Aorta (tissue), 5 donors: ENCODE measurements at regions not wholly inside any gene's neighbourhood (a gene's known extent, or its start where the extent isn't known, plus 50 kb on each side); places are given as distances from the start of the nearest gene placed in this dataset.

Source experiments
- ATAC-seq: fragments of 200-7000 bp; cut with Tn5 transposase; one replicate; pipeline ENCODE4 v1.9.1; 2022; ENCODE audit warnings: moderate library complexity; ENCODE audit not compliant: low FRiP score
- DNase-seq, 2 donors: peaks; one replicate each; pipeline ENCODE4 v3.0.0-alpha.2; 2020
- H3K27ac ChIP-seq, 2 donors: one replicate each; pipeline ENCODE4 v1.5.1; 2013; ENCODE audit warnings: low read length in 2 of 2, mild to moderate bottlenecking in 2 of 2, moderate library complexity in 2 of 2, control low read depth in 1 of 2, inconsistent platforms in 1 of 2, low read depth in 1 of 2
- H3K27me3 ChIP-seq, 2 donors: one replicate each; pipeline ENCODE4 v1.6.1; 2013; ENCODE audit warnings: control low read depth in 1 of 2, low read length in 1 of 2, mild to moderate bottlenecking in 1 of 2, moderate library complexity in 1 of 2; ENCODE audit not compliant: insufficient read depth in 2 of 2, control insufficient read depth in 1 of 2
- H3K36me3 ChIP-seq, 2 donors: one replicate each; pipeline ENCODE4 v1.6.1; 2013; ENCODE audit warnings: control low read depth in 1 of 2, low read length in 1 of 2, mild to moderate bottlenecking in 1 of 2; ENCODE audit not compliant: insufficient read depth in 2 of 2, control insufficient read depth in 1 of 2
- H3K4me1 ChIP-seq, 2 donors: one replicate each; pipeline ENCODE4 v1.6.1; 2013; ENCODE audit warnings: low read length in 2 of 2, control low read depth in 1 of 2, mild to moderate bottlenecking in 1 of 2, moderate library complexity in 1 of 2; ENCODE audit not compliant: insufficient read depth in 2 of 2, control insufficient read depth in 1 of 2
- H3K4me3 ChIP-seq, 2 donors: one replicate each; pipeline ENCODE4 v1.5.1; 2013; ENCODE audit warnings: low read length in 2 of 2, control low read depth in 1 of 2, mild to moderate bottlenecking in 1 of 2
- H3K9me3 ChIP-seq: one replicate; pipeline ENCODE4 v1.6.1; 2013; ENCODE audit warnings: mild to moderate bottlenecking, low read length; ENCODE audit not compliant: control insufficient read depth
- WGBS, 2 donors: extraction: QIAGEN DNeasy Blood & Tissue Kit; methylation state at CpG; one replicate each; pipeline ENCODE4 v1.1.7; 2013; 5-methylcytosine and 5-hydroxymethylcytosine counted together
- intact Hi-C, 2 donors: fragments of 100-400 bp; cut with DNase I; formaldehyde crosslinking; loops; one replicate each; pipeline versions ENCODE4 v1.14.2 to v1.15.0; 2022
- donor health status: healthy with polysubstance abuse.
- donor health status: Bipolar disorder and iron deficiency.
- donor health status: DM: no; HTN: no; CAD: no.
- donor health status: DM: no; HTN: no; CAD: no.
- donor health status: DM: yes; HTN: yes; CAD: no.

DNA sequence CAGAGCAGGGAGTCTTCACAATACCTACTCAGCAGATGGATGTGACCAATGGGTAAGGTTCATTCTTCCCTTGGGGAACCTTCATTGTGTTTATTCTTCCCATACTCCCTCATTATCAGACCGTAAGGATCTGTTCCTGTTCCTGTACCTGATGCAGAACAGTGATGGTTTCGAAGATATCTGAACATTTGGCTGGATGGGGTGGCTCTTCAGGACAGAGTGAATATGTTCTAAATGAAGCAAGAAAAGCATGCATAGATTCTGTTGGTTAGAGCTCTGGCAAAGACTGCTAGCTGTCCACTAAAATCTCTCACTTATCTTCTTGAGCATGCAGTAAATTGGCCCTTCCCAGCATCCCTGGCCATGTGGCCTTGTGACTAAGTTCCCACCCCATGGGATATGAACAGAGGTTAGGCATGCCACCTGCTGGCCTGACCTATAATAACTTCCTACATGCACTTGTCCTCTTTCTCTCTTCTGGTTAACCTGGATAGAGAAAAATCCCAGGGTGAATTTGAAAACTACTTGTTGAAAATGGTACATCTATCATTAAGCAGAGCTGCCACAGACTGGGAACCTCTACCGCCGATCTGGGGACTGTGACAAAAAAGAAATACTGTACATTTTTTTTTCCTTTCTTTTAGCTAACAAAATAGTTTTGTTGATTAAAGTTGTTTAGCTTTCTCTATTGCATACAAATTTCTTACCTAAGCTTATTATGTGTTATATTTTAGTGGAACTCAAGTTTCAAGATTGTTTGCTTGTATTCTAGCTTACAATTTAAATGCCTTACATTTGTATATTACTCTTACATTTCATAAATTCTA is 60.0 kb upstream of the BANK1 start:
- ATAC-seq, result no peak
- Histone ChIP-seq H3K4me3 (no peak overlapping the region), H3K4me1 (no peaks in the 10 kb centered on the region), H3K27me3 (no peaks in the 10 kb centered on the region), H3K9me3 (no peaks in the 10 kb centered on the region), H3K27ac (no peak overlapping the region), H3K36me3 (no peaks in the 10 kb centered on the region)
- 46 to 48% methylated on average over 4 of the region's 4 CpGs for WGBS, 2 donors
- DNase-seq, result peak; percentile 62 to 69
- intact Hi-C loops, result loop anchor here in 1 of 2 donors (10.0 kb wide), 1 partner anchor 566 kb away; no protein-coding TSS in a partner anchor

DNA sequence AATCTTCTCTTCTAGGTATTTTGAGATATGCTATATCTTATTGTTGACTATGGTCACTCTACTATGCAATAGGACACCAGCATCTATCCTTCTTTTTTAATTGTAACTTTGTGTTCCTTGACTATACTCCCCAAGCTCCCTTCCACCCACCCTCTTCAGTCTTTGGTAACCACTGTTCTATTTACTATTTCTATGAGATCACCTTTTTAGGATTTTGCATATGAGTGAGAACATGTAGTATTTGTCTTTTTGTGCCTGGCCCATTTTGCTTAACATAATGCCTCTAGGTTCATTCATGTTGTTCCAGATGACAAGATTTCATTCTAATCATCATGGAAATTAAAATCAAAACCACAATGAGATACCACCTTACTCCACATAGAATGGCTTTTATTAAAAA is 63.3 kb upstream of the BANK1 start:
- no peaks in the 10 kb centered on the region for H3K36me3 ChIP-seq
- H3K27ac ChIP-seq, result no peak overlapping the region
- H3K9me3 ChIP-seq, result no peaks in the 10 kb centered on the region
- no peaks in the 10 kb centered on the region for H3K27me3 ChIP-seq
- ATAC-seq (no peak), DNase-seq (no peak)
- no peaks in the 10 kb centered on the region for H3K4me1 ChIP-seq
- H3K4me3 ChIP-seq, result no peak overlapping the region
- intact Hi-C loops, result no loop called here

DNA sequence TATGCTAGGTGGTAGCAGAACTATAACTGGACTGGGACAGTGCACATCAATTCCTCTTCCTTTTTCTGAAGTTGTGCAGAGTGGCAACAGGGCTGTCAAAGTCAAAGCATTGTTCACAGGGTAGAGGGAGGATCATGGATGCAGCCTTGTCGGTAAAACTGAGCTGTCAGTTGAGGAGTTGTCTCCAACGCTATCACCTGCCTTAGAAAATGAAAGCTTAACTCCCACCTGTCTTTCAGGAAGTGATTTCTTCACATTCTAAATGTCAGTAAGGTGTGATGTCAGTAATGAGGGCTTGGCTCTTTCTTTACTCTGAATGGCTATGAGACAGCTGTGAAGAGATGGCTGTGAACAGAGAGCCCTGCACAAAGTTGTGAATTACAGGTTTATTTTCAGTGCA is 66.4 kb upstream of the BANK1 start:
- H3K4me3 ChIP-seq, result no peak overlapping the region
- WGBS, 2 donors, result 82% methylated on average over 2 of the region's 2 CpGs
- H3K36me3 ChIP-seq, result no peaks in the 10 kb centered on the region
- H3K27ac ChIP-seq, result no peak overlapping the region
- DNase-seq (no peak), ATAC-seq (no peak)
- no peaks in the 10 kb centered on the region for H3K27me3 ChIP-seq
- H3K4me1 ChIP-seq, result no peaks in the 10 kb centered on the region
- H3K9me3 ChIP-seq, result no peaks in the 10 kb centered on the region
- intact Hi-C loops, result no loop called here

DNA sequence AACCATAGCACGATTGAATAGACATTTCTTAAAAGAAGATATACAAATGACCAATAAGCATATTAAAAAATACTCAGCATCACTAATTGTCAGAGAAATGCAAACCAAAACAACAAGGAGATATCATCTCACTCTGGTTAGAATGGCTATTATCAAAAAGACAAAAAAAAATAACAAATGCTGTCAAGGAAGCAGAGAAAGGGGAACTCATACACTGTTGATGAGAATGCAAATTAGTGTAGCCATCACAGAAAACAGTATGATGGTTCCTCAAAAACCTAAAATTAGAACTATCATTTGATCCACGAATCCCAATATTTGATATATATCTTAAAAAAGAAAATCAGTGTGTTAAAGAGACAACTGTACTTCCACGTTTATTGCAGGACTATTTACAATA is 71.7 kb upstream of the BANK1 start:
- intact Hi-C loops, result no loop called here
- ATAC-seq, result no peak
- Histone ChIP-seq H3K27me3 (no peaks in the 10 kb centered on the region), H3K36me3 (no peaks in the 10 kb centered on the region), H3K9me3 (peaks cover 1% of the 10 kb centered on the region), H3K4me1 (no peaks in the 10 kb centered on the region), H3K27ac (no peak overlapping the region), H3K4me3 (no peak overlapping the region)
- WGBS, 2 donors, result 71 to 86% methylated on average over 3 of the region's 3 CpGs
- no peak for DNase-seq

DNA sequence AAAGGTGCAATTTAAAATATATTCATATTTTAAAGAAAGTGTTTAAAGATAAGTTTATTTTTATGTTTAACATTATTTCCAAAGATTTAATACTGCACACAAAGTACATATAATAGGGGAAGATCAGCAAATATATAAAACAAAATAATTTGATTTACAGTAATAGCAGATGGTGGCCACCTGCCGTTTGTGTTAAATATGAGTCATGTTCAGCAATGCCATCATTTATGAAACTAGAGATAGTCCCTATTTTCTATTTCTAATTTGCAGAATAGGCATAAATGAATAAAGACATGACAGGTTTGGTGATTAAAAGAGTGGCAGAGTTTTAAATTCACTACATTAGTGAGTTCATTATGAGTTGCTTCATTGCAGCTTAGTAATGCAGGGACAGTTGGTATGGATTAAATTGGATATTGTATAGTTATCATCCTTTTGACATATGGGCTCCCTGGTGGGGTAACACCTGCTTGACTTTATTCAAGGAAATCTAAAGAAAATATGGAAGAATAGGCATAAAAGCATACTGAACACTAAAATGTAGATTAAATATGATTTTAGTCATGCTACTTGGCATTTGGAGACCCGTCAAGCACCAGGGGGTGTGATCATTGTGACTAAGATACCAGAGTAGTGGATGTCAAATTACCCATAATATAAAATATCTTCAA is 78.8 kb upstream of the BANK1 start:
- H3K9me3 ChIP-seq, result peaks cover 1% of the 10 kb centered on the region
- no peak overlapping the region for H3K27ac ChIP-seq
- intact Hi-C loops, result no loop called here
- ATAC-seq, result no peak
- DNase-seq, result no peak
- no peaks in the 10 kb centered on the region for H3K27me3 ChIP-seq
- H3K4me3 ChIP-seq, result no peak overlapping the region
- H3K36me3 ChIP-seq, result no peaks in the 10 kb centered on the region
- WGBS, 2 donors, result 78 to 81% methylated on average over 2 of the region's 2 CpGs
- no peaks in the 10 kb centered on the region for H3K4me1 ChIP-seq

DNA sequence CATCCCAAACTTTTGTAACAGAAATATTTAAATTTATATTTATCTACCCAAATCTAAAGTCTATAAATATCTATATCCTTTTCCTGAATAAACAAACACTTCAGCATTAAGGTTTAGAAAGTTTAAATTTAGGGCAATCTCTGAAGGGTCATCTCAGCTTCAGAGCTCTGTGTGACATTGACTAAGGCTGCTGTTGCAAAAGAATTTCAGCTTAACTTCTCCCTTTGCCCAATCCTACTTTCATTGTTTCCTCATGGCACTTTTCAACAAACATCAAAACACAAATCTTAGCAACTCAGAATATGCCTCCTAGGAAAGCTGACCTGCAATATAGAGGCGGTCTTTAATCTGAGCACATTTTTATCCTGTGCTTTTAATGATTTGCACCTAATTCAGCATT is 79.7 kb upstream of the BANK1 start:
- Histone ChIP-seq H3K27ac (no peak overlapping the region), H3K27me3 (no peaks in the 10 kb centered on the region), H3K9me3 (peaks cover 1% of the 10 kb centered on the region), H3K36me3 (no peaks in the 10 kb centered on the region), H3K4me1 (no peaks in the 10 kb centered on the region), H3K4me3 (no peak overlapping the region)
- intact Hi-C loops, result no loop called here
- ATAC-seq, result no peak
- DNase-seq, result no peak
- WGBS, 2 donors, result 86 to 88% methylated on average over 1 of the region's 1 CpG

DNA sequence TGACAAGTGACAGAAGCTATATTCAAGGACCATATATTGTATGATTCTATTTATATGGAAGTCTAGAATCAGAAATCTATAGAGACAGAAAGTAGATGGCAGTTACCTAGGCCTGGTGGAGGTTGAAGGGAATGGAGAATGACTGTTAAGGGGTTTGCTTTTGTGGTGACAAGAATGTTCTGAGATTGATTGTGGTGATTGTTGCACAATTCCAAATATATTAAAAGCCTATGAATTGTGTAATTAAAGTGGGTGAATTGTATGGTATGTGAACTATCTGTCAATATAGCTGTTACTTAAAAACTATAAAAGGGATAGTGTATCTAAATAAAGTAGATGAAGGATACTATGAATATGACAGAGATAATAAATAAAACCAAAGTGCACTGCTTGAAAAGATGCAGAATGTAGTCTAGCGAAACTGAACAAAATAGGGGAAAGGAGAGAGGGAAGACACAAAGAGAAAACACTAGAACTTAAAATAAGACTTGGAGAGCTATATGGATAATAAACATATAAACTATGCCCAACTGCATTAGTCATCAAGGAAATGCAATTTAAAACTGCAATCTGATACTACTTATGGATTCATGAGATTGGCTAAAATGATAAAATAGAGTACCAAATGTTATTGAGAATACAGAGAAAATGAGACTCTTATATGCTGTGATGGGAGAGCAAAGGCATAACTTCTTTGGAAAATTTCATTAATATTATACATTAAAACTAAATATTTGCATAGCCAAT is 82.1 kb upstream of the BANK1 start:
- H3K9me3 ChIP-seq, result no peaks in the 10 kb centered on the region
- intact Hi-C loops, result no loop called here
- no peak for ATAC-seq
- no peaks in the 10 kb centered on the region for H3K27me3 ChIP-seq
- no peak for DNase-seq
- H3K27ac ChIP-seq, result no peak overlapping the region
- no peak overlapping the region for H3K4me3 ChIP-seq
- whole genome bisulfite sequencing, 2 donors, result 96 to 97% methylated on average over 1 of the region's 1 CpG
- no peaks in the 10 kb centered on the region for H3K4me1 ChIP-seq
- H3K36me3 ChIP-seq, result no peaks in the 10 kb centered on the region

DNA sequence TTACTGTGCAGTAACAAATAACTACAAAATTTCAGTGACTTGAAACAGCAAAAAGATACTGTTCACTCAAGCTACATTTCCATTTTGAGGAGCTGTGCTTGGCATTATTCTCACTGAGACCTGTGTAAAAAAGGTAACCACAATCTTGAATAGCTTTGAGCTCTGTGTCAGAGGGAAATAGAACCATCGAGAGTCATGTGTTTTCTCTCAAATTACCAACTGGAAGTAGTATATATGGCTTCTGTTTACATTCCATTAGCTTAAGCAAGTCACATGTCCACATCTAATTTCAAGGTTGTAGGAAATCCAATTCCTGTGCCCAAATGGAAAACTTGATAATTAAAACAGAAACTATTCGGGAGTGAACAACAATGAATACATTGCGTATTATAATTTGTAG is 82.9 kb upstream of the BANK1 start:
- no peak for ATAC-seq
- Histone ChIP-seq H3K36me3 (no peaks in the 10 kb centered on the region), H3K4me3 (no peak overlapping the region), H3K9me3 (no peaks in the 10 kb centered on the region), H3K27ac (no peak overlapping the region), H3K27me3 (no peaks in the 10 kb centered on the region), H3K4me1 (no peaks in the 10 kb centered on the region)
- no peak for DNase-seq
- WGBS, 2 donors, result 62 to 77% methylated on average over 3 of the region's 3 CpGs
- intact Hi-C loops, result no loop called here
